AG09309 (cell line): ENCODE measurements at regions not wholly inside any gene's neighbourhood (a gene's known extent, or its start where the extent isn't known, plus 50 kb on each side); places are given as distances from the start of the nearest gene placed in this dataset.

Source experiments
- DNase-seq: peaks from one replicate; pipeline ENCODE4 v3.0.0-alpha.2; 2010; ENCODE audit warnings: low read depth
- H3K4me3 ChIP-seq: 2 replicates; pipeline ENCODE4 v1.5.1; 2011; ENCODE audit warnings: mild to moderate bottlenecking, low read depth, low read length, moderate library complexity; ENCODE audit not compliant: control insufficient read depth
- CTCF ChIP-seq: IDR thresholded peaks from 2 replicates; pipeline ENCODE4 v1.5.1; 2011; ENCODE audit warnings: mild to moderate bottlenecking, low read depth, low read length, inconsistent platforms; ENCODE audit not compliant: insufficient read depth, control insufficient read depth; ENCODE audit errors: missing control alignments

GRCh38 chr15:69797615-69798014 is 300.1 kb downstream of the TLE3 start:
- DNase-seq, result no peak
- no peak for TF ChIP-seq CTCF
- H3K4me3 ChIP-seq, result no peak overlapping the region

- TF ChIP-seq CTCF, result no peak
- H3K4me3 ChIP-seq, result no peak overlapping the region
- no peak for DNase-seq
Observed at GRCh38 chr15:69798481-69799250, 299.1 kb downstream of the TLE3 start.

GRCh38 chr15:69801144-69801543 is 296.6 kb downstream of the TLE3 start:
- no peak for TF ChIP-seq CTCF
- no peak for DNase-seq
- H3K4me3 ChIP-seq, result no peak overlapping the region

- DNase-seq, result no peak
- no peak for TF ChIP-seq CTCF
- no peak overlapping the region for H3K4me3 ChIP-seq
Observed at GRCh38 chr15:69802432-69802831, 295.3 kb downstream of the TLE3 start.

GRCh38 chr15:69804786-69805185 is 292.9 kb downstream of the TLE3 start:
- H3K4me3 ChIP-seq, result no peak overlapping the region
- DNase-seq, result no peak
- no peak for TF ChIP-seq CTCF

GRCh38 chr15:69805248-69805953 is 292.3 kb downstream of the TLE3 start:
- no peak for DNase-seq
- no peak for TF ChIP-seq CTCF
- no peak overlapping the region for H3K4me3 ChIP-seq
